DND-41 (cell line): ENCODE measurements at regions not wholly inside any gene's neighbourhood (a gene's known extent, or its start where the extent isn't known, plus 50 kb on each side); places are given as distances from the start of the nearest gene placed in this dataset.

Experiments used
- ATAC-seq: fragments of 200-7000 bp; cut with Tn5 transposase; 3 replicates; pipeline ENCODE4 v1.9.1; 2021; ENCODE audit warnings: low read depth; ENCODE audit not compliant: insufficient read depth
- DNase-seq: peaks from one replicate; pipeline ENCODE4 v3.0.0-alpha.2; 2020
- H2AFZ ChIP-seq: 2 replicates; pipeline ENCODE4 v1.6.0; 2012; ENCODE audit warnings: low read depth, low read length
- H3K27ac ChIP-seq: 2 replicates; pipeline ENCODE4 v1.5.1; 2012; ENCODE audit warnings: low read length, inconsistent platforms
- H3K27me3 ChIP-seq: fragments of 200-600 bp; sonication (generic); 2 replicates; pipeline ENCODE4 v1.6.0; 2012; ENCODE audit warnings: low read length, mild to moderate bottlenecking, inconsistent platforms; ENCODE audit not compliant: insufficient read depth, poor library complexity
- H3K36me3 ChIP-seq: 2 replicates; pipeline ENCODE4 v1.5.1; 2012; ENCODE audit warnings: low read length, inconsistent platforms; ENCODE audit not compliant: insufficient read depth
- H3K4me1 ChIP-seq: 2 replicates; pipeline ENCODE4 v1.5.1; 2012; ENCODE audit warnings: mild to moderate bottlenecking, low read length; ENCODE audit not compliant: insufficient read depth
- H3K4me2 ChIP-seq: 2 replicates; pipeline ENCODE4 v1.6.0; 2012; ENCODE audit warnings: mild to moderate bottlenecking, moderate library complexity, low read length, inconsistent platforms; ENCODE audit not compliant: insufficient read depth
- H3K4me3 ChIP-seq, 2 experiments: fragments of 200-600 bp in 1 of 2; shearing (Covaris generic) in 1 of 2; 2 replicates each; pipeline ENCODE4 v1.5.1; 2012 to 2016; ENCODE audit warnings: inconsistent platforms in 2 of 2, low read length in 2 of 2, mild to moderate bottlenecking in 2 of 2, low read depth in 1 of 2, moderate library complexity in 1 of 2
- H3K79me2 ChIP-seq: 2 replicates; pipeline ENCODE4 v1.6.0; 2012; ENCODE audit warnings: low read length, inconsistent platforms; ENCODE audit not compliant: insufficient read depth
- H3K9ac ChIP-seq: 2 replicates; pipeline ENCODE4 v1.6.0; 2012; ENCODE audit warnings: low read depth, mild to moderate bottlenecking, inconsistent platforms, low read length, moderate library complexity
- H3K9me3 ChIP-seq: 2 replicates; pipeline ENCODE4 v1.5.1; 2012; ENCODE audit warnings: low read length, moderate library complexity, mild to moderate bottlenecking, inconsistent platforms; ENCODE audit not compliant: insufficient read depth, severe bottlenecking
- H4K20me1 ChIP-seq: 2 replicates; pipeline ENCODE4 v1.6.0; 2012; ENCODE audit warnings: low read length; ENCODE audit not compliant: insufficient read depth
- CTCF ChIP-seq: IDR thresholded peaks from 2 replicates; pipeline ENCODE4 v1.5.1; 2012; ENCODE audit warnings: borderline replicate concordance, low read length, moderate library complexity, mild to moderate bottlenecking; ENCODE audit not compliant: poor library complexity, severe bottlenecking; ENCODE audit errors: extremely low read depth
- EZH2 ChIP-seq: IDR thresholded peaks from 3 replicates; pipeline ENCODE4 v1.6.1; 2012; ENCODE audit warnings: borderline replicate concordance, low read depth, mild to moderate bottlenecking, moderate library complexity, low read length, inconsistent platforms; ENCODE audit not compliant: severe bottlenecking

DNA sequence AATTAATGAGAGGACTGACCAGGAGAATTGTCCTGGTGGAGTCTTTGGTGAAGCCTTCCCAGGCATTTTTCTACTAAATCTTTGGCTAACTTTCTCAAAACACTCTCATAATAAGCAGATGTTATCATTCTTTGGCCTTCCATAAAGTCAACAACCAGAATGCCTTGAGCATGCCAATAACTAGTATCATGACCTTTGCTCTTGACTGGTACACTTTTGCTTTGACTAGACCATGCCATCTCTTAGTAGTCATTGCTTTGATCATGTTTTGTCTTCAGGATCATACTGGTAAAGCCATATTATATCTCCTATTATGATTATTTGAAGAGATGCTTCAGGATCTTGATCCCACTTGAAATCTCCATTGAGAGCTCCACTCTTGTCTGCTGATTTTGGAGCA is 506.9 kb downstream of the ELAVL2 start:
- Histone ChIP-seq H3K9me3 (no peaks in the 10 kb centered on the region), H3K27ac (no peak overlapping the region), H2AFZ (no peak overlapping the region), H3K79me2 (no peaks in the 10 kb centered on the region), H4K20me1 (no peaks in the 10 kb centered on the region), H3K27me3 (no peaks in the 10 kb centered on the region), H3K4me1 (no peaks in the 10 kb centered on the region), H3K9ac (no peak overlapping the region), H3K4me3 (no peak overlapping the region), H3K4me2 (no peak overlapping the region), H3K36me3 (no peaks in the 10 kb centered on the region)
- no peak for ATAC-seq
- DNase-seq, result no peak
- TF ChIP-seq CTCF, result no peak
- no peak for TF ChIP-seq EZH2

GRCh38 chr9:23321049-23321448 is 505.0 kb downstream of the ELAVL2 start:
- H3K9me3 ChIP-seq, result no peaks in the 10 kb centered on the region

DNA sequence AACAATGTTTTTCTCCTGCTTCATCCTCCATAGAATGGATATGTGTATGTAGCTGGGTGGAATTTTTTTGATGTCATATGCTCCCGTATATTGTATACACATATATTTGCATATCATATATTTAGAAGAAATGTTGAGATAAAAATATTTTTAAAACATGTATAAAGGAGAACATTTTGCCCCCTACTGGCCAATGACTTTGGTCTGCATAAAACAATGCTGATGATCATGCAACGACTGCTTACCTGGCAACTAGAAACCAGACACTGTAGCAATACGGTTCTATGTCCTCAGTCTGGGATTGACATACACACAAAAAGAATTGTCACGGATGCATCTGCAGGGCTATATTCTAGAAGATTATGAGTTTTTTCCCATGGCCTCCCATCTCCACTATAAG is 503.6 kb downstream of the ELAVL2 start:
- Histone ChIP-seq H3K4me2 (no peak overlapping the region), H3K4me3 (no peak overlapping the region), H3K27ac (no peak overlapping the region), H4K20me1 (no peaks in the 10 kb centered on the region), H3K36me3 (no peaks in the 10 kb centered on the region), H3K4me1 (no peaks in the 10 kb centered on the region), H3K9ac (no peak overlapping the region), H3K79me2 (no peaks in the 10 kb centered on the region), H2AFZ (no peak overlapping the region), H3K9me3 (no peaks in the 10 kb centered on the region), H3K27me3 (no peaks in the 10 kb centered on the region)
- DNase-seq (no peak), ATAC-seq (no peak)
- TF ChIP-seq EZH2 (no peak), CTCF (peak; percentile 7)

More at GRCh38 chr9:23321049-23321448, 505.0 kb downstream of the ELAVL2 start:
- no peaks in the 10 kb centered on the region for H3K36me3 ChIP-seq
- H3K9ac ChIP-seq, result no peak overlapping the region
- H3K27me3 ChIP-seq, result no peaks in the 10 kb centered on the region
- H2AFZ ChIP-seq, result no peak overlapping the region
- H3K27ac ChIP-seq, result no peak overlapping the region
- H3K79me2 ChIP-seq, result no peaks in the 10 kb centered on the region
- no peaks in the 10 kb centered on the region for H4K20me1 ChIP-seq
- ATAC-seq (no peak), DNase-seq (no peak)
- no peak overlapping the region for H3K4me2 ChIP-seq
- no peak overlapping the region for H3K4me3 ChIP-seq
- no peak for TF ChIP-seq EZH2
- TF ChIP-seq CTCF, result no peak
- H3K4me1 ChIP-seq, result no peaks in the 10 kb centered on the region

- H3K4me2 ChIP-seq, result no peak overlapping the region
- no peak overlapping the region for H3K27ac ChIP-seq
- no peaks in the 10 kb centered on the region for H3K36me3 ChIP-seq
- no peak for DNase-seq
- H4K20me1 ChIP-seq, result no peaks in the 10 kb centered on the region
- no peaks in the 10 kb centered on the region for H3K79me2 ChIP-seq
- no peaks in the 10 kb centered on the region for H3K9me3 ChIP-seq
- no peak overlapping the region for H2AFZ ChIP-seq
- no peaks in the 10 kb centered on the region for H3K4me1 ChIP-seq
- TF ChIP-seq EZH2 (no peak), CTCF (no peak)
- ATAC-seq, result no peak
- no peak overlapping the region for H3K9ac ChIP-seq
- no peak overlapping the region for H3K4me3 ChIP-seq
- H3K27me3 ChIP-seq, result no peaks in the 10 kb centered on the region
Observed at GRCh38 chr9:23324511-23324910, 501.5 kb downstream of the ELAVL2 start.
